ENCODE measurements at regions not wholly inside any gene's neighbourhood (a gene's known extent, or its start where the extent isn't known, plus 50 kb on each side); places are given as distances from the start of the nearest gene placed in this dataset.

- peaks cover 0 to 2% (median 0%) of the 10 kb centered on the region in 7 donors for H3K9me3 Mint-ChIP-seq
- H3K36me3 ChIP-seq (replicated peaks in 1 of 2; ENCODE audit: control insufficient read depth in 1 of 2, insufficient read depth in 2 of 2, low read length in 2 of 2), result no peaks in the 10 kb centered on the region
- TF ChIP-seq CTCF (IDR thresholded peaks at IDR 0.05), result no peak
- peaks cover 0 to 3% of the 10 kb centered on the region in 2 donors for H3K27me3 ChIP-seq (ENCODE audit: control insufficient read depth in 2 of 2, insufficient read depth in 2 of 2, low read length in 2 of 2)
- H3K36me3 Mint-ChIP-seq, result no peaks in the 10 kb centered on the region
- H3K4me1 Mint-ChIP-seq, result no peaks in the 10 kb centered on the region
- H2AFZ ChIP-seq (ENCODE audit: insufficient read depth, low read depth, low read length, poor library complexity, severe bottlenecking), result no peak overlapping the region
- no peak overlapping the region for H3K4me3 Mint-ChIP-seq
- H3K4me3 ChIP-seq (replicated peaks in 1 of 3; ENCODE audit: low read depth in 2 of 3, low read length in 3 of 3), result no peak overlapping the region
- H3K27ac Mint-ChIP-seq, result no peak overlapping the region
- WGBS (ENCODE audit: insufficient coverage), result 100% methylated on average over 1 of the region's 2 CpGs
- H3K4me2 ChIP-seq (replicated peaks; ENCODE audit: extremely low read depth, low read length, poor library complexity, severe bottlenecking), result no peak overlapping the region
- H4K20me1 ChIP-seq (ENCODE audit: insufficient read depth, low read length), result no peaks in the 10 kb centered on the region
- no peak overlapping the region for H3K9ac ChIP-seq (ENCODE audit: insufficient read depth, low read length, poor library complexity, severe bottlenecking)
- H3K27me3 Mint-ChIP-seq (ENCODE audit: low read depth in 3 of 3), result peaks cover 2 to 5% (median 5%) of the 10 kb centered on the region in 3 donors
- no peak overlapping the region for H3K27ac ChIP-seq (ENCODE audit: low read depth in 1 of 2, low read length in 2 of 2)
- H3K9me3 ChIP-seq (replicated peaks in 1 of 2; ENCODE audit: control insufficient read depth in 1 of 2, insufficient read depth in 1 of 2, low read length in 2 of 2), result no peaks in the 10 kb centered on the region
- intact Hi-C loops (cut with micrococcal nuclease), result no loop called here
- no peak for DNase-seq
- no peaks in the 10 kb centered on the region for H3K4me1 ChIP-seq (ENCODE audit: control insufficient read depth in 1 of 2, insufficient read depth in 2 of 2, low read length in 2 of 2)
- no peaks in the 10 kb centered on the region for H3K79me2 ChIP-seq (ENCODE audit: insufficient read depth, low read length)
These were observed 194.8 kb downstream of the ATG4C start for GRCh38 chr1:62978741-62979140.

- no peak overlapping the region for H3K27ac Mint-ChIP-seq
These were observed 197.5 kb downstream of the ATG4C start for GRCh38 chr1:62981434-62981833.

More at GRCh38 chr1:62981434-62981833, 197.5 kb downstream of the ATG4C start:
- H3K4me1 Mint-ChIP-seq, result no peaks in the 10 kb centered on the region
- H2AFZ ChIP-seq (ENCODE audit: insufficient read depth, low read depth, low read length, poor library complexity, severe bottlenecking), result no peak overlapping the region
- no peaks in the 10 kb centered on the region for H3K9me3 ChIP-seq (replicated peaks in 1 of 2; ENCODE audit: control insufficient read depth in 1 of 2, insufficient read depth in 1 of 2, low read length in 2 of 2)
- H3K4me2 ChIP-seq (replicated peaks; ENCODE audit: extremely low read depth, low read length, poor library complexity, severe bottlenecking), result no peak overlapping the region
- no peaks in the 10 kb centered on the region for H3K36me3 Mint-ChIP-seq
- no peaks in the 10 kb centered on the region for H3K4me1 ChIP-seq (ENCODE audit: control insufficient read depth in 1 of 2, insufficient read depth in 2 of 2, low read length in 2 of 2)
- intact Hi-C loops (cut with micrococcal nuclease), result no loop called here
- H3K9me3 Mint-ChIP-seq, result peaks cover 0 to 2% (median 0%) of the 10 kb centered on the region in 7 donors
- H3K4me3 ChIP-seq (replicated peaks in 1 of 3; ENCODE audit: low read depth in 2 of 3, low read length in 3 of 3), result no peak overlapping the region
- H3K27ac ChIP-seq (ENCODE audit: low read depth in 1 of 2, low read length in 2 of 2), result no peak overlapping the region
- H4K20me1 ChIP-seq (ENCODE audit: insufficient read depth, low read length), result no peaks in the 10 kb centered on the region
- H3K79me2 ChIP-seq (ENCODE audit: insufficient read depth, low read length), result no peaks in the 10 kb centered on the region
- DNase-seq, result no peak
- no CpG with 5 or more reads among the region's 5 CpGs for WGBS (ENCODE audit: insufficient coverage)
- H3K9ac ChIP-seq (ENCODE audit: insufficient read depth, low read length, poor library complexity, severe bottlenecking), result no peak overlapping the region
- no peak for TF ChIP-seq CTCF (IDR thresholded peaks at IDR 0.05)
- peaks cover 2 to 7% (median 3%) of the 10 kb centered on the region in 3 donors for H3K27me3 Mint-ChIP-seq (ENCODE audit: low read depth in 3 of 3)
- H3K27me3 ChIP-seq (ENCODE audit: control insufficient read depth in 2 of 2, insufficient read depth in 2 of 2, low read length in 2 of 2), result peaks cover 0 to 3% of the 10 kb centered on the region in 2 donors
- H3K36me3 ChIP-seq (replicated peaks in 1 of 2; ENCODE audit: control insufficient read depth in 1 of 2, insufficient read depth in 2 of 2, low read length in 2 of 2), result no peaks in the 10 kb centered on the region
- H3K4me3 Mint-ChIP-seq, result no peak overlapping the region

Measured in CD14-positive monocyte (primary cell).